ENCODE measurements at regions not wholly inside any gene's neighbourhood (a gene's known extent, or its start where the extent isn't known, plus 50 kb on each side); places are given as distances from the start of the nearest gene placed in this dataset.
A peak's percentile ranks its signal among the peaks of the same experiment; 100 is the strongest.

DNA sequence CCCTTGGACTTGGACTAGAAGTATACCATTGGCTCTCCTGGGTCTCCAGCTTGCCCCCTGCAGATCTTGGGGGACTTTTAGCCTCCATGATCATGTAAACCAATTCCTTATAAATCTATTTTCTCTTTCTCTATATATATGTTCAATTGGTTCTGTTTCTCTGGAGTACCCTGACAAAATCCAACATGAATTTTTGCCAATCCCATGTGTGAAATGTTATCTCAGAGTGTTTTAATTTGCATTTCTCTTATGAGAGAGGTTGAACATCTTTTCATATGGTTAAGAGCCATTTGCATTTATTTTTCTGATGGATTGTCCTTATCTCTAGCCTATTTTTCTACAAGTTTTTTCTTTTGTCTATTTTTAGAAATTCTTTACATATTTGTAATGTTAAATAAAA lies 131.7 kb upstream of the NEO1 start:
- DNase-seq = no peak

GRCh38 chr15:72919936-72920465 lies 132.3 kb upstream of the NEO1 start:
- no peak for DNase-seq

DNA sequence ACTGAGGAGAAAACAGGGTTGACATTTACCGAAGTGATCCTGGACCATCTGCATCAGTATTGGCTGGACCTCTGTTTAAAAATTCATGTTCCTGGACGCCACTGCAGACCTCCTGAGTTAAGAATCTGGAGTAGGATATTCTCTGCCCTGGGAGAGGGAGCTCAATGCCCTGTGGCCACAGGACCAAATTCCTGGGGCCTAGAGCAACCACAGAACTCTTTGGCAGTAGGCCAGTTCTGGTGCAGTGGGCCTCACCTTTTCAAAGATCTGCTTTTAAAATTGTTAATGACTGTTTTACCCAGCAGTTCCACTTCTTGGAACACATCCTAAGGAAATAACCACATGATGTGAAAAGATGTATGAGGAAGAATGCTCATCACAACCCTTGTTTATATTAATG lies 133.3 kb upstream of the ADPGK start:
- no peak for DNase-seq

- no peak for DNase-seq
These were observed 132.8 kb upstream of the ADPGK start for GRCh38 chr15:72916378-72916777.

DNA sequence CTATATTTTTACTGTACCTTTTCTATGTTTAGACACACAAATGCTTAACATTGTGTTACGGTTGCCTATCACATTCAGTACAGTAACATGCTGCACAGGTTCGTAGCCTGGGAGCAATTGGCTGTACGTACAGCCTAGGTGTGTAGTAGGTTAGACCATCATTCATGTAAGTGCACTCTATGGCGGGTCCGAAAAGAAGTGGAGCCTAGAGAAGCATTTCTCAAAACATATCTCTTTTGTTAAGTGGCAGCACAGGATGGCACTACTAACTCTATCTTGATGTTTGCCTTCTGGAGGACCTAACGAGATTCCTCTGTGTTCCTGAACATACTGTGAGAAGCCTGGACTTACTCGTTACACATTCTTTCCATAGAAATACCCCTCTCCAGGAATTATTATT lies 132.3 kb upstream of the ADPGK start:
- no peak for DNase-seq

DNA sequence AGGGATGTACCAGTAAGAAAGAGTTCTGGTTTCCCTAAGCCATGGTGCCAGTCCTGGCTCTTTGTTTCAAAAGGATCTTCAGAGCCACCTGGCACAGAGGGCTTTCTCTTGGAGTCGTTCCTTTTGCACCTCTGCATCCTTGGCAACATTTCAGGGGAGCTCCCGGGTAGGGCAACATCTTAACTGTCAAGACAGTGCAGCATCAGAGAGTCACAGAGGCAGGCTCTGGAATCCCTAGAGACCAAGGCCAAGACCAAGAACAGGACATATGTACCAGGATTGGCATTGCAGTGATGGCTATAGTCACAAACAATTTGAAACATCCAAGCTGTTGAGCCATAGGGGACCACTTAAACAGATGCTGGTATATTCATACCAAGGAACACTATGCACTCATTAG lies 129.4 kb upstream of the ADPGK start:
- DNase-seq = no peak

DNA sequence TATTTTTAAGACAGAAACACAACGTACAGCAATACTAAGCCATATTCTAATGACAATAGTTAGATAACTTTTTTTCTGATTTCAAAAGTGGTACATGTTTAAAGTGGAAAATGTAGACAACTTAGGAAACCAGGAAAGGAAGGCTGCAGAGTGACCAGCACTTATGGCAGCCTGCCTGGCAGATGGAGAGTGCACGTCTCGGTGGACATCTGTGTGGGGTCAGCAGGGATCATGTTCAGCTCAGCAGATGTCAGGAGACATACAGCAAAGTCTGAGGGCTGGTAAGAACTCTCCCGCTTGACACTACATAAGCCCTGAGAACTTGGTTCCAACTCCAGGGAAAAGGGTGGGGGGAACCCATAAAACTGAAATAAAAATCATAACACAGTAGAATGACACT lies 128.6 kb upstream of the ADPGK start:
- DNase-seq = no peak

DNA sequence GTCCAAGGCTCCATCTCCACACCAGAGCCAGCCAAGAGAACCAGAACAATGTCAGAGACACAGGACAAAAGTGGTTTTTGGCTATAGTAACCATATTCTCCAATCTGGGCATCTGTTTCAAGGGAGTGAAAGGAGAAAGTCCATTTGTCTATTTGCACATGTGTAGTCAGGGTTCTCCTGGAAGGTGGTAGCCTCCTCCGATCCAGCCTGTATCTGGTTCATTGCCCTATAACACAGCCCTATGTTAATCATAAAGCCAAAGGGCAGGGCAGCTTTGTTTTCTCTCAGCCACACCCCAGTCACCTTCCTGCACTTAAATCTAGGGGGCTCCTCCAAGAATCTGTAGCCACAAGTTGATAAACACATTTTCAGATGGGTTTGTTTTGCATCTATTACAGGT lies 128.1 kb upstream of the ADPGK start:
- no peak for DNase-seq

DNA sequence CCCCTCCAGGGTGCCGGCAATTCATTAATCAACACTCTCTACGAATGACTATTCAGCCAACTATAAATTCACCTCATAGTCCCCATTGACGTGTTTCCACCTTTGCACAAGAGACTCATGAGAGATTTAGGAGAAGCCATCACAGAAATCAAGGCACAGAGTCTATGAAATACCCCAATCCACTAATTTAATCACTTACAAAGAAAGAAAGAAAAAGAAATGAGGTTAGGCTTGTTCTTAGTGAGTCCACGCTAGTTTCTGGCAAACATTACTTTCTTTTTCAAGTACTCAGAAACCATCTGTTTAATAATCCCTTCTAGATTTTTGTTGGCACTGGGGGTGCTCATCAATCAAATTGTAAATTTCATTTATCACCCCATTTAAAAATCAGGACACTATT lies 125.2 kb upstream of the ADPGK start:
- DNase-seq = no peak

DNA sequence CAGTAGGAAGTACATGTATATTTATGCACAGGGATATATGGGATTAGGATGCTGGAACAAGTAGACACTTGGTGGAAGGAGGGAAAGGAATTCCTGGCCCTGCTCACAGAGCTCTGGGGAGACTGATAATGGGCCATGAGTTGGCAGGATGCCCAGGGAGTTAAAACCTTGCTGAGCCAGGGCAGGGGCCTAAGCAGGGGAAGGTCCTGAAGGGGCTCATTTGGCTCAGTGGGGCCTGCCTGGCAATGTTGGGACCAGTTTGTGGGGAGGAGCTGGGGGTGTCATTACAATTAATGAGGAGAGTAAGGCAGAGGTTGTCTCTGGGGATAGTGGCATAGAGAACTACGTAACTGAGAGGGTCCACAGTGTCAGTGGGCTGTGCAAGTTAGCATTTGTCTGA lies 124.2 kb upstream of the ADPGK start:
- DNase-seq = no peak

GRCh38 chr15:72902919-72903260 lies 119.3 kb upstream of the ADPGK start:
- no peak for DNase-seq

DNA sequence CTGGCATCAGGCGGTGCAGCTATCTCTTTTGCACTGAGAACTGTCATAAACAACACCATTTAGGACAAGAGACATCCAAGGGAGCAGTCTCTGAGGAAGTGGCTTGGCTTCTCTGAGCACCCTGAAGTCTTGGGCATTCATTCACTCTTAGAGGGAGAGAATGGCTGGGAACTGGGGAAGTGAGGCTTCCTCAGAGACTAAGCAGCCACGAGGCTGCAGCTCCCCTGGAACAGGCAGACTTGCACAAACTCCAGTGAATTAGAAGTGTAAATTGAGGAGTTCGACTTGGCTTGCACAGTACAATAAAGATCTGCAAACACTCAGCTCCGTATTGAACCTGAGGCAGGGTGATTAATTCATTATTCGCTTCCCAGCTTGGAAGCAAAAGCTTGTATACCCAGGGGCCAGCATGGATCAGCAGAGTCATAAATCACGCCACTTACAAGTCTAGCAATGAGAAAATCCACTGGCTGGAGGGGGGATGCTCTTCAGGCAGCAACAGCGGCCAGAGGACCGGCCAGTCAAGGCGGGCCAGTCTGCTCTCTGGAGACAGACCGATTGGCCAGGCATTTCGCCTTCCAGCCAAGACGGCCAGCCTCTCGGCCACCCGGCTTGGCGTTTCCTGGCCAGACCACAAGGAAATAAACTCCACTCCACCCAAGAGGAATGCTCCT lies 118.8 kb upstream of the ADPGK start:
- DNase-seq = peak; percentile 78

- DNase-seq = no peak
These were observed 109.4 kb upstream of the ADPGK start for GRCh38 chr15:72892986-72893385.

GRCh38 chr15:72890043-72890442 lies 106.5 kb upstream of the ADPGK start:
- no peak for DNase-seq

DNA sequence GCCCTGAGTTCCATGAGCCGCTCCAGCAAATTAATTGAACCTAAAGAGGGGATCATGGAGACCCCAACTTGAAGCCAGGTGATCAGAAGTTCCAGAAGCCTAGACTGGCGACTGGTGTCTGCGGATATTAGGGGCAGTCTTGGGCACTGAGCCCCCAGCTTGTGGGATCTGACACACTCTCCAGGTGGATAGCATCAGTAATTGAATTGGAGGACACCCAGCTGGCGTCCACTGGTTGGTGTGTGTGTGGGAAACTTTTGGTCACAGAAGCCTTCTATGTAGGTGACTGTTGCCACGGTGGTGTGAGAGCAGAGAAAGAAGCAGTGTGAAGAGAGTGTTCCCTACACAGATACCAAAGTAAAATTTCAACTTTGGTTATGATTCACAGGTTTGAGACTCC lies 106.0 kb upstream of the ADPGK start:
- DNase-seq = no peak

GRCh38 chr15:72888811-72889210 lies 105.3 kb upstream of the ADPGK start:
- no peak for DNase-seq

DNA sequence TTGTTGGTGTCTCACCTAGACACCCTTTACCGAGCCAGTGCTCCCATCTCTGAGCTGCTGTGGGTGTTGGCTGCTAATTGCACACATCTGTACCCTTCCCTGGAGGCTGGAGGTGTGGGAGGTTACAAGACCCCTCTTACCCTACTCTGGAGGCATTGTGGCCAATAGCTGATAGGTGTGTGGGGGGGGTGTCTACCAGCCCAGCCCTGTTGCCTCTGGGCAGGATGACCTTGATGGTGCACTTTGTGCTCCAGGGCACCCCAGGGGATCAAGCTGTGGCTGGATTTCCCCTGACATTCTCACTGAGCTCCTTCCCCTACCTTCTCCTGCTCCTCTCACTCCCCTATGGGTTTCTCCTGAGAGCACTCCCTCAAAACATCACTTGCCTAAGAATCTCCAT lies 104.7 kb upstream of the ADPGK start:
- no peak for DNase-seq

GRCh38 chr15:72887376-72887775 lies 103.8 kb upstream of the ADPGK start:
- peak; percentile 33 for DNase-seq

- no peak for DNase-seq
These were observed 100.8 kb upstream of the ADPGK start for GRCh38 chr15:72884311-72884710.

DNA sequence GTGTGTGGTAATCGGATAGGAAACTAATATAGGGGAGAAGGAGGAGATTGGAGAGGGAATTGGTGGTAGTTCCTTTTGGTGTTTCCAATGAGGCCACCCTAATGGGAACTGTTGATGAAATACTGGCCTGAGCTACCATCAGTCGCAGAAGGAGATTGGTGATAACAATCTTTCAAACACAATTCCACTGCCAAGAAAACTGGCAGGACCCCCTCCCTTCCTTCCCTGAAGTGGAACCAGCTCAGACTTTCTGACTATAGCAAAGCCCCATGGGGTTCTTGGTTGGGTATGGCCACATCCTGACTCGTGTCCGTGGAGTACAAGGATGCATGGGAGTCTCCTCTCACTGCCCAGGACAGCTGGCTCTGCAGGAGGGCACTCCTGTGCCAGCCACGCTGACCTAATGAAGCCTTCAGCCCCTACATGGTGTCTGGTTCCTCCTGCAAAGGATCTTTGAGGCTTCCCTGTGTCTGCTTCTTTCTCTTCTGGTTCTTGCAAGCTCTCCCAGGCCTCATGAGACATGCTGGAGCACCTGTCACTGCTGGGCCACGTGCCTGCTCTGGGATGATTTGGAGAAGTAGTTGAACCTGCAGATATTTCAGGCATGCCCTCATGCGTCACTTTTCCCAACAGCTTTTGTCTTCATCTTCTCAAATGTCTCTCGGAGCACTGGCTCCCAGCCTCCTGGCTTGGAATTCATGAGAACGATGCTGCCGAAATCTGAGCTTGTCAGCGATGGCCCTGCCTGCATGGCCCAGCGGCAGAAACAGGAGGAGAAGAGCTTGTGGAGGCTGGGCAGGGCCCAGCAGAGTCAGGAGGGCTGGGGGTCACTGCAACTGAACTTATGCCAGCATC lies 90.0 kb upstream of the ADPGK start:
- DNase-seq = peak; percentile 56

- no peak for DNase-seq
These were observed 88.7 kb upstream of the ADPGK start for GRCh38 chr15:72872066-72872845.

- no peak for DNase-seq
These were observed 83.5 kb upstream of the ADPGK start for GRCh38 chr15:72866866-72867616.
